COLO668 (cell line): ENCODE measurements at regions not wholly inside any gene's neighbourhood (a gene's known extent, or its start where the extent isn't known, plus 50 kb on each side); places are given as distances from the start of the nearest gene placed in this dataset.
"Not testable (repeated sequence)": the region's sequence is repeated elsewhere in the genome, so short reads cannot be mapped to it uniquely, and the experiment has no call there.

Experiments
- DNase-seq: peaks from one replicate; lab custom pipeline; 2025; ENCODE audit not compliant: unreplicated experiment; lab: John Stamatoyannopoulos, UW

DNA sequence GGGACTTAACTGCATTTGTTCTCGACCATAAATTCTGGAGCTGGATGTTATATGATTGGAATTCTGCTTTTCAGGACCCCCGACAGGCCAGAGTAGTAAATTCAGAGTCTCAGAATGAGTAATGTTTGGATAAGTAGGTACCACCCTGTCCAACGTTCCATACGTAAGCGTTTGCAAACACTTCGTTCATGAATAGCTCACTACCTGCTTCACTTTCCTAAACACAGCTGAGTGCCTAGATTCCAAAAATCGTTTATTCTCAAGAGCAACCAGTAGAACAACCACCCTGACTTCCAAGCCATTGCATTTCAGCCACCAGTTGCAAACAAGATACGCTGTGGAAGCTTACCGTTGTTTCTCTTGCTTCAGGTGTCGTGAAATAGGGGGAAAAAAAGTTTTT, 101.3 kb upstream of the DMRT1 start:
- no peak for DNase-seq

DNA sequence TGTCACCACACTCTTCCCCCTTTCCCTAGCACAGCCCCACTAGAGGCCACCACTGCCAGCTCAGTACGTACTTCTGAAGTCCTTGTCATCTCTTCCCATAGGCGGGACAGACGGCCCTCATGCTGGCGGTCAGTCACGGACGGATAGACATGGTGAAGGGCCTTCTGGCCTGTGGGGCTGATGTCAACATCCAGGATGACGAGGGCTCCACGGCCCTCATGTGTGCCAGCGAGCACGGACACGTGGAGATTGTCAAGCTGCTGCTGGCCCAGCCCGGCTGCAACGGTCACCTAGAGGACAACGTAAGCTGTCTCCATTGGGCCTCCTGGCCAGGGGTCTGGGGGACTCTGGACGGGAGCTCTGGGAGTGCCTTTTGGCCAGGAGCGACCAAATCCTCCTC, 99.4 kb upstream of the DMRT1 start:
- no peak for DNase-seq

DNA sequence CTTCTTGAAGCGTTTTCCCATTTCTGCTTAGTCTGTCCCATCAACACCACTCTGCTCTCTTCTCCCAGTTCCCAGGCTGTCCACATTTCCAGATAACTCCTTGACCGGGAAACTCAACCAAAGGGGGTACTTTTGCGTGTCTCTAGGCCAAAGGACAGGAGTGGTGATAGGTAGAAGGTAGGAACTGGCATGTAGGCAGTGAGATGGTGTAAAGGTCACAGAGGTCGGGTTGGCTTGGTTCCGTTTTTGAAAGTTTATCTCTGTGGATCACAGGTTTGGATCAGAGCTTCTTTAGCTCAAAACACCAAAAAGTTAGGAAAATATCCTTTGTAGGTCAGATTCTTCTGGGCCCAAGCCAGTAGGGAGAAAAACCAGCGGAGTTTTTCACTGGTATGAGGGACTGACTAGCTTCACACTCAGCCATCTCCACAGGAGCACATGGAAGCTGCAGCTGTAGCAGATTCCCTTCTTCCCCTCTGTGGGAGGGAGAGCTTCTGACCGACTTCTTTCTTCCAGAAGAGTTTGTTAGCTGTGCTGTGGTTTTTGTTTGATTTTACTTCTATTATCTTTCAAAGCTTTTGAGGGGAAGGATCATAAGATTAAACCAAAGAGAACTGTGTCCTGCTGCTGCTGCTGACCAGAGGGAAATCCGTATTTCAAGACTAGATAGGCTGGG, 98.4 kb upstream of the DMRT1 start:
- DNase-seq: no peak

DNA sequence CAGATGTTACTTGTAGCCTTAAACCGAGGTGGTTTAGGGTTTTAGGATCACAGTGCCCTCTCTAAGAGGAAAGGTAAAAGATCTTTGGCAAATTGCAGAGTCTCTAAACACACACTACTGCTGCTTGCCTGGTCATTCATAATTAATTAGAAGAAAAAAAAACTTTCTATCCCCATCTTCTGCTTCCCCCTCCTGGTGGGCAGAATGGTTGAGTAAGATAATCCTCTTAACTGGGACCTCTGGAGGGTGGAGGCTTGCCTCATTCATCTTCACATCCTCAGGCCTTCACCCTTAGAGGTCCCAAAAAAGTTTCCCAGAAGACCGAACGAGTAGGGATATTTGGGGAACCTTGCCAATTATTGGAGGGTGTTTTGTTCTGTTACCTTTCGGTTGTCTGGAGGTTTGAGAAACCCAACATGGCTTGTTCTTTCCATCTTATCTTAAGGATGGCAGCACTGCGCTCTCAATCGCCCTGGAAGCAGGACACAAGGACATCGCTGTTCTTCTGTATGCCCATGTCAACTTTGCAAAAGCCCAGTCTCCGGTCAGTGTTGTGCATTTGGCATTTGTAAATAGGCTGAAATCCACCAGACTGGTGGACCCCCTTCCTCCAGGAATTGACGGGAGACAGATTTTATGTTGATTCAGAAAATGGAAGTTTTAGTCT, 97.3 kb upstream of the DMRT1 start:
- DNase-seq: no peak

DNA sequence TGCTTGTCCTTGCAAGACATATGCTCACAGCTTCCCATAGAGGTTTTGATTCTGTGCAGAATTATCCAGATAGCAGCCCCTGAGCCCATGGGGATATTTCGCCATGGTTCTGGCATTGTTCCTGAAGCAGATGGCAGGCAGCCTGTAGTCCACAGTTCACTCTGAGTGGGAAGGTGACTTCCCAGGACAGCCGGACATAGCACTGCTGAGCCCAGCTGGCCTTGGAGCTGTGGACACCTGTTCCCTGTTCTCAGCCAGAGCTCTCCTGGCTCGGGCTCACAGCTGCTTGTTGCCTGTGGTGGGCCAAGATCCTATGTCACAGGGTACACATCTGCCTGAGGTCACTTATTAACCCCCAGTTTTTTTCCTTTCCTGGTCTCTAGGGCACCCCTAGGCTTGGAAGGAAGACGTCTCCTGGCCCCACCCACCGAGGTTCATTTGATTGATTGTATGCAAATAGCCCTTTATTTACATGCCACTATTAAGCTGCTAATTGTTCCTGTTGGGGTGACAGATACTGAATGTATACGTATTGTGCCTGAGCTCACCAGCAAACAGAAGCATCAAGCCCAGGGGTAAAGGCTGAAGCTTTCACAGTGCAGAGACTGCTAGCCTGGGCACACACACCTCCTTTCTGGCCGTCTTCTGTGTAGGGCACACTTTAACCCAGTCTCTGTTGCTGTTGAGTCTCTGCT, 96.6 kb upstream of the DMRT1 start:
- DNase-seq: no peak

DNA sequence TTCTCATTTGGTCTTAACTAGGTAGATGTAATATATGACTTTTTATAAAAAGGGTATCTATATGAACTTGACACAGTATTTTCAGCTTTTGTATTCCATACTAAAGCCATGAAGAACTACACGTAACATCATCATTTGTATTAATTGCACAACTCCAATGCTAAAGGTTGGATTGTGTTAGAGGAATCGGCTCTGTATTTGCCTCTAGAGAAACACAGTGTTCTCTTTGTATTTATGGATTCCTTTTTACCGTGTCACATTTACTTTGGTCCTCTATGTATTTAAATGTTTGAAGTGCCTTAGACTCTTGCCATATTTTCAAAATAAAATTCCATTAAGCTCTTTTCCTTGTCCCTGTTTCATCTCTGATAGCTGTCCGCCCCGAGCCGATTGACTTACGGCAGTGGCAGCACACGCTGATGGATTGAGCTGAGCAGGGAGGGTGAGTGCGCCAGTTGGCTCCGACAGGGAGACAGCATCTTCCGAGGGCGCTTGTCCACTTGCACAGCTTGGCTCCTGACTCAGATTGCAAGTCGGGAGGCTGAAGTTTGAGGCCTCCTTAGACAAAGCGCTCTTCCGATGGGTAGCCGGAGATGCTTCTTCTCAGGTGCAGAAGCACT, 95.6 kb upstream of the DMRT1 start:
- DNase-seq: no peak

DNA sequence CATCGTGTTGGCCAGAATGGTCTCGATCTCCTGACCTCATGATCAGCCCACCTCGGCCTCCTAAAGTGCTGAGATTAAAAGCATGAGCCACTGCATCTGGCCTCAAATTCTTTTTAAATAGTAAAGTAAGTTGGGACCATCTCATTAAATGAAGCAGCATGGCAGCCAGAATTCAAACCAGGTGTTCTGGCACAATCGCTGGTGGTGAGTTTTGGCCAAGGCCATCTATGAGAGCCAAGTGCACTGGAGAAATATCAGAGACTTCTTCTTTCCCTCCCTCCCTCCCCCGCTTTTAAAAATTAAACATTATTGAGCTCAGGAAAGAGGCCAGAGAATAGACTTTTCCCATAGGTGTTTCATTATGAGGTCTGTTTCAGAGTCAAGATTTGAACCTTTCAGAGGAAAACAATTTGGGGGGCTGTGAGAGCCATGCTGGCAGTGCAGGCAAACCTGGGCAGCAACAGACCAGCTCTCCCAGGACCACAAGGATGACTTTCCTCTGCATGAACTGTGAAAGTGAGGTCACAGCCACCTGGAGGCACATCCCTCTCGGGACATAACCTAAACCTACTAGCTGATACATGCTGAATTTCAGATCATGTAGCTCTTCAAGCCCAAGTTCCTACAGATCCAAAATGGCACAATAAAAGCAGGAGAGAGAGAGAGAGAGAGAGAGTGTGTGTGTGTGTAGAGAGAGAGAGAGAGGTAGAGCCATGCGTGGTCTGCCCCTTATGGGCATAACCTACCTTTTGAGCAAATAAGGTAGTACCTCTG, 94.6 kb upstream of the DMRT1 start:
- no peak for DNase-seq

DNA sequence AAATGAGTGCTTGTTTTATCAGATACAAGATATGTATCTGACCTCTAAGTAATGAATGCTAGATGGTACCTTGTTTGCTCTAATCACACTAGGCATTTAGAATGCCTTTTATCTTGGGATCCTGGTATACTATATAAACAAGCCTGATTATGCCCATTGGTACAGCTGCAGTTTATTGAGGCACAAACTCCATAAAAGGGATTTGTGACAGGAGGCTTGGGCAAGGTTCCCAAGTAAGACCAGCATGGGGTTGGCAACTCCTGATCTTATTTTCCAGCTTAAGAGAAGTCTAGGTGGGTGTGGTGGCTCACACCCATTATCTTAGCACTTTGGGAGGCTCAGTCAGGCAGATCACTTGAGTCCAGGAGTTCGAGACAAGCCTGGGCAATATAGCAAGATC, 93.9 kb upstream of the DMRT1 start:
- DNase-seq: no peak

DNA sequence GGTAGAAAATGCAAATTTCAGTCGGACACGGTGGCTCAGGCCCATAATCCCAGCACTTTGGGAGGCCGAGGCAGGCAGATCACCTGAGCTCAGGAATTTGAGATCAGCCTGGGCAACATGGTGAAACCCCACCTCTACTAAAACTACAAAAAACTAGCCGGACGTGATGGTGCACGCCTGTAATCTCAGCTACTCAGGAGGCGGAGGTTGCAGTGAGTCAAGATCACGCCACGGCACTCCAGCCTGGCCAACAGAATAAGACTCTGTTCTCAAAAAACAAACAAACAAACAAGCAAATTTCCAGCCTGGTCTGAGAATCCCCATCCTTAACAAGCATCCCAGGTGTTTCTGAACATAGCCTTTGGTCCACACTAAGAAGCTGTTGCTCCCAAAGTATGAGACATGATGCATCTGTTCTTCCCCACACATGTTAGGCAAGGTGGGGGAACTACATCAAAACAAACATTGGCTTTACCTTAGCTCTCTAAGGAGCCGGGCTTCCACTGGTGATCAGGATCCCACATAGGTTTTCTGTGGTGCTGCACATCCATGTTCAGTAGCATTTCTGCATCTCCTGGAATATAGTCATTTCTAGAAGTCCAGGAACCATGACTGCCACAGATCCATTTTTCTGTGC, 92.5 kb upstream of the DMRT1 start:
- no peak for DNase-seq

DNA sequence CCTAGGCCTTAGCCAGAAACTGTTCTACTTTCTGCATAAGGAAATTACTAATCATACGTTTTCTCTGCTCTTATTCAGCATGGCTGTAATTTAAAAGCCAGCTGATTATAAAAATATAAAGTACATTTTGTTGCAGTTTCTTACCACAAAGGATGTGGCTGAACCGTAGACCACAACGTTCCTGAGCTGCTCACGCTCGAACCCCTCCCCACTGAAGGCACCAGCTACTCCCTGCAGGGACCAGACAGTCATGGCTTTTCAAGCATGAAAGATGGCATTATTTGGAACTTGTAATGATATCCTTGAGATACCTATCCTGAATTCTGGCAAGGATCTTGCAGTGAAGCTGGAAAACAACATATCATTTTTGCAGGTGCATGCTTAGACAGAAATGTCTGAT, 91.8 kb upstream of the DMRT1 start:
- no peak for DNase-seq

DNA sequence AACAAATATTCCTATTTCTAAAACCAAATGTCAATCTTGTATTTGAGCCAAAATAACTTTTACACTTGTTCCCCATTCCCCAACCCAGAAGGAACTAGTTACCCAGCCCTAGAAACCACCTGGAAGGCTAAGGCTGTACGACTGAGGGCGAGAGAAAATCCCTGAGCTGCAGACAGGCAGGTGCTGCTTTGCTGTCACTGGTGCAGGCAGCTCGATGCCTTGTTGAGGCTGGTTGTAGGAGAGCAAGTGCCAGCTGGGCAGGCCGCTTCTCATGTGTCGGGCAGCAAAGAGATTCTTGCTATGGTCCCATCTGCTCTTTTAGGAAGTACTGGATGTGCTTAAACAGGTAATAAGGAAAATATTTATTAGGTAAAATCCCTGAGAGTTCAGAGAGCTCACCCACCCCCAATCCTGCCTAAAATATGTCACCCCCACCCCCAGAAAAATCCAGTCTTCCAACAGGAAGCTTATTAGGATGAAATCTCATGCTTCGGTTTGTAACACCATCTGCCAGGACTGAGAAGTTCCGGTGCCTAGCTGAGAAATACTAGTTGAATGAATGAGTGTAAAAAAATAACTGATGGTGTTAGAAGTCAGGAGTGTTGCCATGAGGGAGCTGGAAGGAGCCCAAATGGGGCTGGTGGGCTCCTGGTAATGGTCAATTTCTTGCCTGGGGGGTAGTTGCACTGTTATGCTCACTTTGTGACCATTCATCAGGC, 91.1 kb upstream of the DMRT1 start:
- DNase-seq: no peak

DNA sequence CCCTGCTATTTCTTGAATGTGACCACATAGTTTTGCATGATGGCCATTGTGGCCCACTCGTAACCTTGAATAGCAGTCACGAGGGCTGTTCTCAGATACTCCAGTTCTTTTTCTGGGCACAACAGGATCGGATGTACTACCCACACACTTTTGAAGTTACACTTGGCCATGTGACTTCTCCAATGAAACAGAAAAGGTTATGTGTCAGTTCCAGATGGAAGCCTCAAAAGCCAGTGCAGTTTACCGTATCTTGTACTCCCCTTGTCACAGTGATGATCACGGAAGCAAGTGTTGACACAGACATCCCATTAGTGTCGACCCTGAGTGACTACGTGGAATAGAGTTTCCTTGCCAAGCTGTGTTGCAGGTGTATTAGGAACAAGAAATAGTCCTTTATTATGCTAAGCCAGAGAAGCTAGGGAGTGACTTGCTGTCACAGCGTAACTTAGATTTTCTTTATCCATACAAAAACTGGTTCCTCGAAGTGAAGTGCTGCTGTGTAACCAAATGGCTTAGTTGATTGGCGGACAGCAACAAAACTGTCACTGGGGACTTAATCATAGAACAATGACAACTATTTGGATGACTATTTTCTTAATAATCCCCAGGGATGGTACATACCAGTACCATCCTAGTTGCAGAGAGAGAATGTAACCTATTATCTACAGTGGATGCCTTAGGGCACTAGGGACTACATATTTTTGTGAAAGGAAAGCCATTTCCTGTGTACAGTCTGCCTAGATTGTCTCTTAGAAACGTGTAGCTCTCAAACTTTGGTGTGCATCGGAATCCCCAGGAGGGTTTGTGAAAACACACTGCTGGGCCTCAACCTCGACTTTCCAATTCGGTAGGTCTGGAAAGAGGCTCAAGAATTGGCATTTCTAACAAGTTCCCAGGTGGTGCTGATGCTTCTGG, 90.1 kb upstream of the DMRT1 start:
- no peak for DNase-seq

DNA sequence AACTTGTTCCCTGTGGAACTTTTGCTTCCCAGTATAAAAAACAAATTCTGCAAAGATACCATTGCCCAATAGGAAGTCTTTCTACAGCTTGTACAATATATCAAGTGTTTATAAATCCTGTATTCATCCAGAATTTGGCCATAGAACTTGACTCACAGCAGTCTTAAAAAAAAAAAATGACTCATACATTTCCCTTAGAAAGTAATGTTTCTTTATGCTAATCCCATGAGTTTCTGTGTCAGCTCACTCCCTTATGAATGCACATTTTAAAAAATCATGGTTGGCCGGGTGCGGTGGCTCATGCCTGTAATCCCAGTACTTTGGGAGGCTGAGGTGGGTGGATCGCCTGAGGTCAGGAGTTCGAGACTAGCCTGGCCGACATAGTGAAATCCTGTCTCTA, 89.3 kb upstream of the DMRT1 start:
- no peak for DNase-seq

DNA sequence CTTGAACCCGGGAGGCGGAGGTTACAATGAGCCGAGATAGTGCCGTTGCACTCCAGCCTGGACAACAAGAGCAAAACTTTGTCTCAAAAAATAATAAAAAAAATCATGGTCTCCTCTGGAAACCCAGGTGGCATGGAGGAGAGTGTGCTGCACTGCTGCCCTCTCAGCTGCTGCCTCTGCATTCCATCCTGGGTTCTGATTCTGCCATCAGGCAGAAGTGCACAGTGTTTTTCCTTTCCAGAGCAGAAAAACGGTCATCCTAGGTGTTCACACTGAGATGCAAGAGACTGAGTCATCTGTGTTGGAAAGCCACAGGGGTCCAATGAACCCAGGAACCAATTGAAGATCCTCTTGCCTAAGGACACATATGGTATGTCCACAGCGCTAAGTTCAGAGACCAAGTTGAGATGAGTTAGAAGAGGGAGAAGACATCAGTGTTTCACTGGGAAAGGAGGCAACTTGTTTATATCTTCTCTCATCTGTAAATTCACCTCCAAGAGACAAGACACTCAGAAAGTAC, 88.8 kb upstream of the DMRT1 start:
- DNase-seq: no peak

DNA sequence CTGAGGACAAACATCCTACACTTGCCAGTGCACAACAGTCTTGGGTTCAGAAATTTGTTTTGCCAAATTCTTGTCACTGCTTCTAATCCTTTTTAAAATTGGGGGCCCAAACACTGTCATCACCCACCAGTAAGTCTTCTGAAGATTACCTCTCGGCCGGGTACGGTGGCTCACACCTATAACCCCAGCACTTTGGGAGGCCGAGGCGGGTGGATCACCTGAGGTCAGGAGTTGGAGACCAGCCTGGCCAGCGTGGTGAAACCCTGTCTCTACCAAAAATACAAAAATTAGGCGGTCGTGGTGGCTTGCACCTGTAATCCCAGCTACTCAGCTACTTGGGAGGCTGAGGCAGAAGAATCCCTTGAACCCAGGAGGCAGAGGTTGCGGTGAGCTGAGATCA, 87.8 kb upstream of the DMRT1 start:
- DNase-seq: not testable (repeated sequence)

DNA sequence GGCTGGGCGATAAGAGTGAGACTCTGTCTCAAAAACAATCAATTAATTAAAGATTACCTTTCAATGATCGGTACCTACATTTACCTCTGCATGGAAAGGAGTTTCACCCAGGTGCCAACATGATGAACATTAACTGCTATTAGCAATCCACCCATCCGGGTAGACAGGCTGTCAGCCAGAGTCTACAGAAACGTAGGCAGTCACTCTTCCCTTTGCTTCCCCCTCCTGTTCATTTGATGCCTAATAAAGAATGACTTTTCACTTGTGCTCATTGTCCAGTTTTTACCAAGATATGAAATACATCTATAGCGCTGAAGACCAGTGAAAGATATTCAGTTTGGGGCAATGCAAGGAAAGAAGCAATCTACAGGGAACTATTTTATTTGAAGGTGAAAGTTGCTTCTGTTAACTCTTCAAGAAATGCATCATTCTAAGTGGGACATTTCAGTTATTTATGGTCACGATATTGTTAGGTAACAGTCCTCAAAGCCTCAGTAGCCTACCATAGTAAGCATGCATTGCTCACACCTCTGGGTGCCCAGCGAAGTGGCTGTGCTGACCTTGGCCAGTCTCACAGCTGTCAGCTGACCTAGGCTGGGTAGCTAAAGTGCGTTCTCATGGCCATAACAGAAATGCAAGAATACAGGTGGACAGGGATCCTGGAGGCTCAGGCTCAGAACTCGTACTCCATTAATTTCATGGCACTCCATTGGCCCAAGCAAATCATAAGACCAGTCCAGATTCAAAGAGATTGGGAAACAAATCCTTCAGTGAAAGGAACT, 87.2 kb upstream of the DMRT1 start:
- no peak for DNase-seq

DNA sequence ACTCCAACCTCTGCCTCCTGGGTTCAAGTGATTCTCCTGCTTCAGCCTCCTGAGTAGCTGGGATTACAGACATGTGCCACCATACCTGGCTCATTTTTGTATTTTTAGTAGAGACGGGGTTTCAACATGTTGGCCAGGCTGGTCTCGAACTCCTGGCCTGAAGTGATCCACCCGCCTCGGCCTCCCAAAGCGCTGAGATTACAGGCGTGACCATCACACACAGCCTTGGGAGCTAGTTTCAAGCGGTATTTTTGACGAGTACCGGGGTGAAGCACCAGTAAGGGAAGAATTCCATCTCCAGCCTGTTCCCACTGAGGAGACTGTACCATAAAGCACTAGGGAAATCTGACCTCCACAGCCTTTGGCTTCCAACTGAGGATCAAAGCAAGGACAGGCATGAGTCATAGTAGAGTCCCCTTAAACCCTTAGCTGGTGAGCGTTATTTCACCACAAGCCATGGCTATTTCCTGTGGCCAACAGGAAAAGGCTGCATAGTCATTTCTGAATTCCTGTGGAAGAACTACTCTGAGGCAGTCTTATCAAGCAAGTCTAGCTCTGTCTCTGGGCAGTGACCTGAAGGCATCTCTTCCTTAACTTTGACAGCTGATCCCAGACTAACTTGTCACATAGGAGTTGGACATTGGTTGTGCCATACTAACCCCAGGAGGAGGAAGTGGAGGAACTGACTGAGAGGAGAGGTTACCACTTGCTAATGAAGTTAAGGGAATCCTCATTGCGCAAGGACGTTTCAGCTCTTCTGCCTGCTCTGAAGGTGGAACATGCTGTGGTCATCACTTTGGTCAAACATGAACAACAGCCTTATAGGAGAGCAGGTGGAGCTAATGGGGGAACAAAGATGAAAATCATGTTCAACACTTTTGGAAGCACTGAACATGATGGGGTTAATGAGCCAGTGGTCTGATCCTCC, 85.8 kb upstream of the DMRT1 start:
- no peak for DNase-seq
